IMR-90 (cell line): ENCODE measurements at regions not wholly inside any gene's neighbourhood (a gene's known extent, or its start where the extent isn't known, plus 50 kb on each side); places are given as distances from the start of the nearest gene placed in this dataset.

Source experiments
- ATAC-seq: fragments of 200-7000 bp; cut with Tn5 transposase; 2 replicates; pipeline ENCODE4 v1.9.1; 2020; ENCODE audit warnings: low read depth, mild to moderate bottlenecking, moderate library complexity
- BruUV-seq: library from RNA; stranded (reverse); fragments of 400-500 nt; replicated peaks from 2 replicates; lab custom pipeline; 2021; lab: Mats Ljungman, UMichigan
- CTCF ChIA-PET: fragments of 300-600 bp; formaldehyde crosslinking; extraction: SDS; loops from one replicate; lab custom pipeline; 2021; ENCODE audit warnings: antibody characterized with exemption; lab: Yijun Ruan, JAX
- POLR2A ChIA-PET: fragments of 300-600 bp; sonication (Branson Sonifier 250); formaldehyde crosslinking; loops from one replicate; lab custom pipeline; 2022; ENCODE audit warnings: antibody characterized with exemption; ENCODE audit not compliant: unreplicated experiment; lab: Charles Lee
- DNase-seq: peaks from one replicate; pipeline ENCODE4 v3.0.0; 2013
- H2AFZ ChIP-seq: replicated peaks from 2 replicates; pipeline ENCODE3; 2013; ENCODE audit warnings: low read length, mild to moderate bottlenecking; ENCODE audit not compliant: poor library complexity
- H2AK5ac ChIP-seq: 2 replicates; pipeline ENCODE4 v1.6.1; 2013; ENCODE audit warnings: low read depth, low read length, inconsistent platforms
- H2AK9ac ChIP-seq: replicated peaks from 2 replicates; pipeline ENCODE3; 2013; ENCODE audit warnings: mild to moderate bottlenecking, low read depth, low read length, moderate library complexity; ENCODE audit not compliant: poor library complexity
- H2BK120ac ChIP-seq: 2 replicates; pipeline ENCODE4 v1.6.1; 2013; ENCODE audit warnings: low read depth, low read length, inconsistent platforms
- H2BK15ac ChIP-seq: 3 replicates; pipeline ENCODE4 v1.6.1; 2013; ENCODE audit warnings: low read depth, low read length, inconsistent platforms
- H2BK20ac ChIP-seq: 2 replicates; pipeline ENCODE4 v1.6.1; 2013; ENCODE audit warnings: low read depth, mild to moderate bottlenecking, inconsistent platforms, low read length, moderate library complexity
- H2BK5ac ChIP-seq: 2 replicates; pipeline ENCODE4 v1.6.1; 2013; ENCODE audit warnings: mild to moderate bottlenecking, low read depth, low read length, inconsistent platforms; ENCODE audit not compliant: poor library complexity, severe bottlenecking
- H3K14ac ChIP-seq: replicated peaks from 2 replicates; pipeline ENCODE4 v1.6.1; 2013; ENCODE audit warnings: low read depth, low read length, inconsistent platforms
- H3K18ac ChIP-seq: 2 replicates; pipeline ENCODE4 v1.6.1; 2013; ENCODE audit warnings: low read depth, low read length, control low read depth
- H3K23ac ChIP-seq: 2 replicates; pipeline ENCODE4 v1.6.1; 2013; ENCODE audit warnings: low read depth, low read length, inconsistent platforms
- H3K27ac ChIP-seq: 2 replicates; pipeline ENCODE4 v1.5.1; 2013; ENCODE audit warnings: mild to moderate bottlenecking, control low read depth, low read length; ENCODE audit not compliant: insufficient read depth
- H3K27me3 ChIP-seq: 2 replicates; pipeline ENCODE4 v1.6.1; 2013; ENCODE audit warnings: low read length; ENCODE audit not compliant: control insufficient read depth, insufficient read depth
- H3K36me3 ChIP-seq: 2 replicates; pipeline ENCODE4 v1.6.1; 2013; ENCODE audit warnings: low read length, mixed read lengths; ENCODE audit not compliant: control insufficient read depth, insufficient read depth
- H3K4ac ChIP-seq: 2 replicates; pipeline ENCODE4 v1.6.1; 2013; ENCODE audit warnings: low read depth, low read length, inconsistent platforms
- H3K4me1 ChIP-seq: 2 replicates; pipeline ENCODE4 v1.6.1; 2013; ENCODE audit warnings: low read length, mixed read lengths; ENCODE audit not compliant: control insufficient read depth, insufficient read depth
- H3K4me2 ChIP-seq: 2 replicates; pipeline ENCODE4 v1.6.1; 2013; ENCODE audit warnings: low read depth, mild to moderate bottlenecking, control low read depth, low read length, moderate library complexity
- H3K4me3 ChIP-seq: 2 replicates; pipeline ENCODE4 v1.5.1; 2013; ENCODE audit warnings: low read depth, mild to moderate bottlenecking, control low read depth, low read length, moderate library complexity; ENCODE audit not compliant: insufficient read depth
- H3K56ac ChIP-seq: 2 replicates; pipeline ENCODE4 v1.6.1; 2013; ENCODE audit warnings: low read length, inconsistent platforms; ENCODE audit not compliant: insufficient read depth; ENCODE audit errors: extremely low read depth
- H3K79me1 ChIP-seq, 2 experiments: 2 replicates each; pipeline ENCODE4 v1.6.1; 2013; ENCODE audit warnings: low read length in 2 of 2, inconsistent platforms in 1 of 2, low read depth in 1 of 2
- H3K9ac ChIP-seq: 2 replicates; pipeline ENCODE4 v1.6.1; 2013; ENCODE audit warnings: low read depth, low read length, control low read depth
- H3K9me1 ChIP-seq: 2 replicates; pipeline ENCODE4 v1.6.1; 2013; ENCODE audit warnings: low read length, inconsistent platforms; ENCODE audit not compliant: insufficient read depth
- H3K9me3 ChIP-seq: 2 replicates; pipeline ENCODE4 v1.6.1; 2013; ENCODE audit warnings: low read length; ENCODE audit not compliant: control insufficient read depth, insufficient read depth
- H4K20me1 ChIP-seq: 2 replicates; pipeline ENCODE4 v1.6.1; 2013; ENCODE audit warnings: low read length, inconsistent platforms; ENCODE audit not compliant: insufficient read depth
- H4K5ac ChIP-seq: 2 replicates; pipeline ENCODE4 v1.6.1; 2013; ENCODE audit warnings: mild to moderate bottlenecking, low read depth, low read length, control low read depth
- H4K8ac ChIP-seq, 2 experiments: 2 replicates each; pipeline ENCODE4 v1.6.1; 2013; ENCODE audit warnings: low read depth in 2 of 2, low read length in 2 of 2, control low read depth in 1 of 2, inconsistent platforms in 1 of 2
- H4K91ac ChIP-seq: 2 replicates; pipeline ENCODE4 v1.6.1; 2013; ENCODE audit warnings: low read depth, low read length, inconsistent platforms; ENCODE audit not compliant: insufficient read depth
- BHLHE40 ChIP-seq: fragments of 150-350 bp; IDR thresholded peaks from 2 replicates; pipeline ENCODE4 v1.6.1; 2016; ENCODE audit warnings: mild to moderate bottlenecking, low read depth, low read length
- CEBPB ChIP-seq: IDR thresholded peaks from 2 replicates; pipeline ENCODE4 v1.6.1; 2012; ENCODE audit warnings: low read depth, low read length, improper control_type of control experiment
- CHD1 ChIP-seq: IDR thresholded peaks from 2 replicates; pipeline ENCODE4 v1.6.1; 2012; ENCODE audit warnings: low read depth, low read length, improper control_type of control experiment
- CTCF ChIP-seq: conservative IDR thresholded peaks from 2 replicates; pipeline ENCODE4 v1.5.1; 2012; ENCODE audit warnings: mild to moderate bottlenecking, low read depth, low read length, improper control_type of control experiment
- ELK1 ChIP-seq: fragments of 150-350 bp; IDR thresholded peaks from 2 replicates; pipeline ENCODE4 v1.6.1; 2016; ENCODE audit warnings: low read depth, mild to moderate bottlenecking, low read length, moderate library complexity, borderline replicate concordance
- FOS ChIP-seq: fragments of 150-350 bp; IDR thresholded peaks from 2 replicates; pipeline ENCODE4 v1.6.1; 2016; ENCODE audit warnings: low read depth, low read length
- MAFK ChIP-seq: IDR thresholded peaks from 2 replicates; pipeline ENCODE4 v1.6.1; 2012; ENCODE audit warnings: low read depth, low read length, improper control_type of control experiment
- MAZ ChIP-seq: IDR thresholded peaks from 2 replicates; pipeline ENCODE4 v1.6.1; 2012; ENCODE audit warnings: low read depth, mild to moderate bottlenecking, low read length, improper control_type of control experiment, moderate library complexity, borderline replicate concordance
- MXI1 ChIP-seq: IDR thresholded peaks from 2 replicates; pipeline ENCODE4 v1.6.1; 2012; ENCODE audit warnings: low read depth, mild to moderate bottlenecking, low read length, moderate library complexity, borderline replicate concordance
- NFE2L2 ChIP-seq: fragments of 150-350 bp; IDR thresholded peaks from 2 replicates; pipeline ENCODE4 v1.6.1; 2016; ENCODE audit warnings: low read depth, mild to moderate bottlenecking, low read length
- POLR2A ChIP-seq: IDR thresholded peaks from 2 replicates; pipeline ENCODE4 v1.6.1; 2012; ENCODE audit warnings: mild to moderate bottlenecking, low read depth, low read length
- RAD21 ChIP-seq: IDR thresholded peaks from 2 replicates; pipeline ENCODE4 v1.6.1; 2012; ENCODE audit warnings: low read length, improper control_type of control experiment
- RCOR1 ChIP-seq: IDR thresholded peaks from 2 replicates; pipeline ENCODE4 v1.6.1; 2012; ENCODE audit warnings: mild to moderate bottlenecking, low read length, improper control_type of control experiment; ENCODE audit not compliant: insufficient replicate concordance
- RFX5 ChIP-seq: IDR thresholded peaks from 2 replicates; pipeline ENCODE4 v1.8.0; 2012; ENCODE audit warnings: low read depth, mild to moderate bottlenecking, low read length, moderate library complexity
- SMC3 ChIP-seq: fragments of 150-350 bp; IDR thresholded peaks from 2 replicates; pipeline ENCODE4 v1.6.1; 2016; ENCODE audit warnings: low read depth, mild to moderate bottlenecking, antibody characterized with exemption, low read length, moderate library complexity
- USF2 ChIP-seq: fragments of 150-350 bp; IDR thresholded peaks from 2 replicates; pipeline ENCODE4 v1.6.1; 2017; ENCODE audit warnings: mild to moderate bottlenecking, antibody characterized with exemption, low read length, low read depth
- WGBS, 2 experiments: methylation state at CpG; one replicate each; pipeline versions ENCODE4 v1.1.5 to v1.1.7; 2013; ENCODE audit warnings: missing lambda C conversion rate in 2 of 2; ENCODE audit not compliant: insufficient read length in 1 of 2; ENCODE audit errors: extremely low coverage in 2 of 2; 5-methylcytosine and 5-hydroxymethylcytosine counted together
- dilution Hi-C: fragments of 300-500 bp; cut with HindIII; formaldehyde crosslinking; loops from one replicate; pipeline ENCODE4 v1.14.3; 2018; ENCODE audit warnings: low sequenced_read_pairs; ENCODE audit not compliant: unreplicated experiment
- in situ Hi-C: fragments of 300-500 bp; cut with MboI; formaldehyde crosslinking; loops from 3 replicates; pipeline ENCODE4 v1.14.3; 2019; ENCODE audit warnings: low sequenced_read_pairs, inconsistent platforms, mixed read lengths
- intact Hi-C: fragments of 100-400 bp; cut with micrococcal nuclease; formaldehyde crosslinking; loops from 2 replicates; pipeline ENCODE4 v1.10.0; 2022

- H3K27ac ChIP-seq = no peak overlapping the region
- dilution Hi-C loops = no loop called here
Measured at GRCh38 chr16:9443864-9444263, 352.4 kb downstream of the HAPSTR1 start.

More at GRCh38 chr16:9443864-9444263, 352.4 kb downstream of the HAPSTR1 start:
- Histone ChIP-seq H3K4me2 (no peak overlapping the region), H4K91ac (no peak overlapping the region), H2AK5ac (no peak overlapping the region), H2AK9ac (no peak overlapping the region), H3K9me3 (peaks cover 25% of the 10 kb centered on the region; the same call in 1 of the 2 replicates), H3K9me1 (no peaks in the 10 kb centered on the region), H2AFZ (no peak overlapping the region), H2BK5ac (no peak overlapping the region), H3K36me3 (no peaks in the 10 kb centered on the region), H3K56ac (no peak overlapping the region), H3K27me3 (no peaks in the 10 kb centered on the region), H2BK120ac (no peak overlapping the region), H3K4me3 (no peak overlapping the region), H2BK20ac (no peak overlapping the region), H4K5ac (no peak overlapping the region), H3K79me1 (no peaks in the 10 kb centered on the region), H2BK15ac (no peak overlapping the region), H3K4me1 (no peaks in the 10 kb centered on the region), H4K8ac (no peak overlapping the region), H3K23ac (no peak overlapping the region), H3K18ac (no peak overlapping the region), H3K9ac (no peak overlapping the region), H4K20me1 (no peaks in the 10 kb centered on the region), H3K14ac (no peak overlapping the region), H3K4ac (no peak overlapping the region)
- CTCF ChIA-PET = no interaction called here
- no TSS peak for BruUV-seq
- TF ChIP-seq SMC3 (no peak), USF2 (no peak), POLR2A (no peak), CTCF (no peak), MAFK (no peak), CHD1 (no peak), RCOR1 (no peak), BHLHE40 (no peak), FOS (no peak), RAD21 (no peak), CEBPB (no peak), MAZ (no peak), RFX5 (no peak), NFE2L2 (no peak), MXI1 (no peak), ELK1 (no peak)
- intact Hi-C loops (no loop called here), in situ Hi-C loops (no loop called here)
- no CpG with 5 or more reads among the region's 3 CpGs for WGBS, 2 experiments
- no peak for DNase-seq
- ATAC-seq = no peak
- POLR2A ChIA-PET = no interaction called here
